ENCODE measurements at regions not wholly inside any gene's neighbourhood (a gene's known extent, or its start where the extent isn't known, plus 50 kb on each side); places are given as distances from the start of the nearest gene placed in this dataset.

DNA sequence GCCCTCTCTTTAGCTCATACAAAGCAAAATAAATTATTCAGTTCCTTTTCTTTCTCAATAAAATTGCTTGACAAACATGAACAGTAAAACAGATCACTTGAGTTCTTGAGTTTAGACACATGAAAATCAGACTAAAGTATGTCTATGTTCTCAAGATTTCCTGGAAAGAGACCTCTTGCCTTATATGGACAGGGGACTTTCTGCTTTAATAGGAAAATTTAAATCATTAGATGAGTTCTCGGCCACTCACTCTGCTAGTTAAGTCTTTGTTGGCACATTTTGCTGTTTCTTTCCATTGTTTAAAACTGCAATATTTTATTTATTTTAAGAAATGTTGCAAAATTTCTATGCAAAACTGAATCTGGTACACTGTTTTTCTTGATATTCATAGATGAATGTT, 207.8 kb downstream of the RND3 start:
- DNase-seq (ENCODE audit: low read depth, low spot score) = no peak
- in situ Hi-C loops (cut with HindIII; ENCODE audit: low pct_unique_long_range_greater_than_20kb, low sequenced_read_pairs) = no loop called here
- no peaks in the 10 kb centered on the region for H3K36me3 ChIP-seq (ENCODE audit: control insufficient read depth, insufficient read depth, low read length)
- intact Hi-C loops (cut with micrococcal nuclease; ENCODE audit: unreplicated experiment) = no loop called here
- CTCF ChIA-PET = no interaction called here
- no peaks in the 10 kb centered on the region for H3K27me3 ChIP-seq (ENCODE audit: control insufficient read depth, insufficient read depth, low read length)
- no peaks in the 10 kb centered on the region for H3K9me3 ChIP-seq (ENCODE audit: control insufficient read depth, insufficient read depth, low read depth, low read length)
- H3K4me1 ChIP-seq (ENCODE audit: control insufficient read depth, insufficient read depth, low read length) = no peaks in the 10 kb centered on the region
- no peak overlapping the region for H3K27ac ChIP-seq (ENCODE audit: low read length)
- TF ChIP-seq, protein P1, sequence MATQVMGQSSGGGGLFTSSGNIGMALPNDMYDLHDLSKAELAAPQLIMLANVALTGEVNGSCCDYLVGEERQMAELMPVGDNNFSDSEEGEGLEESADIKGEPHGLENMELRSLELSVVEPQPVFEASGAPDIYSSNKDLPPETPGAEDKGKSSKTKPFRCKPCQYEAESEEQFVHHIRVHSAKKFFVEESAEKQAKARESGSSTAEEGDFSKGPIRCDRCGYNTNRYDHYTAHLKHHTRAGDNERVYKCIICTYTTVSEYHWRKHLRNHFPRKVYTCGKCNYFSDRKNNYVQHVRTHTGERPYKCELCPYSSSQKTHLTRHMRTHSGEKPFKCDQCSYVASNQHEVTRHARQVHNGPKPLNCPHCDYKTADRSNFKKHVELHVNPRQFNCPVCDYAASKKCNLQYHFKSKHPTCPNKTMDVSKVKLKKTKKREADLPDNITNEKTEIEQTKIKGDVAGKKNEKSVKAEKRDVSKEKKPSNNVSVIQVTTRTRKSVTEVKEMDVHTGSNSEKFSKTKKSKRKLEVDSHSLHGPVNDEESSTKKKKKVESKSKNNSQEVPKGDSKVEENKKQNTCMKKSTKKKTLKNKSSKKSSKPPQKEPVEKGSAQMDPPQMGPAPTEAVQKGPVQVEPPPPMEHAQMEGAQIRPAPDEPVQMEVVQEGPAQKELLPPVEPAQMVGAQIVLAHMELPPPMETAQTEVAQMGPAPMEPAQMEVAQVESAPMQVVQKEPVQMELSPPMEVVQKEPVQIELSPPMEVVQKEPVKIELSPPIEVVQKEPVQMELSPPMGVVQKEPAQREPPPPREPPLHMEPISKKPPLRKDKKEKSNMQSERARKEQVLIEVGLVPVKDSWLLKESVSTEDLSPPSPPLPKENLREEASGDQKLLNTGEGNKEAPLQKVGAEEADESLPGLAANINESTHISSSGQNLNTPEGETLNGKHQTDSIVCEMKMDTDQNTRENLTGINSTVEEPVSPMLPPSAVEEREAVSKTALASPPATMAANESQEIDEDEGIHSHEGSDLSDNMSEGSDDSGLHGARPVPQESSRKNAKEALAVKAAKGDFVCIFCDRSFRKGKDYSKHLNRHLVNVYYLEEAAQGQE (IDR thresholded peaks at IDR 0.05; ENCODE audit: insufficient read depth in 1 of 2, low read depth in 2 of 2, low read length in 1 of 2) = no peak
- TF ChIP-seq TCF7L2 (IDR thresholded peaks at IDR 0.05; ENCODE audit: low read depth, low read length) (no peak), SIN3A (IDR thresholded peaks at IDR 0.05; ENCODE audit: borderline replicate concordance, insufficient read depth, low read depth, low read length) (no peak), POLR2AphosphoS5 (IDR thresholded peaks at IDR 0.05; ENCODE audit: low read depth, low read length) (no peak)
- TF ChIP-seq, protein P2, sequence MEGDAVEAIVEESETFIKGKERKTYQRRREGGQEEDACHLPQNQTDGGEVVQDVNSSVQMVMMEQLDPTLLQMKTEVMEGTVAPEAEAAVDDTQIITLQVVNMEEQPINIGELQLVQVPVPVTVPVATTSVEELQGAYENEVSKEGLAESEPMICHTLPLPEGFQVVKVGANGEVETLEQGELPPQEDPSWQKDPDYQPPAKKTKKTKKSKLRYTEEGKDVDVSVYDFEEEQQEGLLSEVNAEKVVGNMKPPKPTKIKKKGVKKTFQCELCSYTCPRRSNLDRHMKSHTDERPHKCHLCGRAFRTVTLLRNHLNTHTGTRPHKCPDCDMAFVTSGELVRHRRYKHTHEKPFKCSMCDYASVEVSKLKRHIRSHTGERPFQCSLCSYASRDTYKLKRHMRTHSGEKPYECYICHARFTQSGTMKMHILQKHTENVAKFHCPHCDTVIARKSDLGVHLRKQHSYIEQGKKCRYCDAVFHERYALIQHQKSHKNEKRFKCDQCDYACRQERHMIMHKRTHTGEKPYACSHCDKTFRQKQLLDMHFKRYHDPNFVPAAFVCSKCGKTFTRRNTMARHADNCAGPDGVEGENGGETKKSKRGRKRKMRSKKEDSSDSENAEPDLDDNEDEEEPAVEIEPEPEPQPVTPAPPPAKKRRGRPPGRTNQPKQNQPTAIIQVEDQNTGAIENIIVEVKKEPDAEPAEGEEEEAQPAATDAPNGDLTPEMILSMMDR (IDR thresholded peaks at IDR 0.05) = no peak
- no peak for ATAC-seq
- BruUV-seq (replicated peaks) = no TSS peak
- POLR2A ChIA-PET = no interaction called here
- H3K4me3 ChIP-seq (ENCODE audit: low read depth in 2 of 2, low read length in 2 of 2) = no peak overlapping the region

DNA sequence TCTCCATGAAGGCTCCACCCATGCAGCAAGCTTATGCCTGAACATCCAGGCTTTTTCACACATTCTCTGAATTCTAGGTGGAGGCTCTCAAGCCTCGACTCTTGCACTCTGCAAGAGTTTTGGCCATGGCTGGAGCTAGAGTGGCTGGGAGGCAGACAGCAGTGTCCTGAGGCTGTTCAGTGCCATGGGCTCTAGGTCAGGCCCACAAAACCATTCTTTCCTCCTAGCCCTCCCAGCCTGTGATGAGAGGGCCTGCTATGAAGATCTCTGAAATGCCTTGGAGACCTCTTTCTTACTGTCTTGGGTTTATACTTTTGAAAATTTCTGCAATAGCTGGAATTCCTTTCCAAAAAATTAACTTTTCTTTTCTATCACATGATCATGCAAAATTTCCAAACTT, 210.7 kb downstream of the RND3 start:
- DNase-seq (ENCODE audit: low read depth, low spot score) (no peak), ATAC-seq (no peak)
- no peak overlapping the region for H3K4me3 ChIP-seq (ENCODE audit: low read depth in 2 of 2, low read length in 2 of 2)
- no peaks in the 10 kb centered on the region for H3K27me3 ChIP-seq (ENCODE audit: control insufficient read depth, insufficient read depth, low read length)
- BruUV-seq (replicated peaks) = no TSS peak
- intact Hi-C loops (cut with micrococcal nuclease; ENCODE audit: unreplicated experiment) = no loop called here
- ChIA-PET POLR2A (no interaction called here), CTCF (no interaction called here)
- no peak overlapping the region for H3K27ac ChIP-seq (ENCODE audit: low read length)
- H3K4me1 ChIP-seq (ENCODE audit: control insufficient read depth, insufficient read depth, low read length) = peaks cover 3% of the 10 kb centered on the region; the same call in 1 of the 2 replicates
- TF ChIP-seq TCF7L2 (IDR thresholded peaks at IDR 0.05; ENCODE audit: low read depth, low read length) (no peak), POLR2AphosphoS5 (IDR thresholded peaks at IDR 0.05; ENCODE audit: low read depth, low read length) (no peak), SIN3A (IDR thresholded peaks at IDR 0.05; ENCODE audit: borderline replicate concordance, insufficient read depth, low read depth, low read length) (no peak)
- TF ChIP-seq, protein P2 (IDR thresholded peaks at IDR 0.05) = no peak
- TF ChIP-seq, protein P1 (IDR thresholded peaks at IDR 0.05; ENCODE audit: insufficient read depth in 1 of 2, low read depth in 2 of 2, low read length in 1 of 2) = no peak
- no peaks in the 10 kb centered on the region for H3K36me3 ChIP-seq (ENCODE audit: control insufficient read depth, insufficient read depth, low read length)
- in situ Hi-C loops (cut with HindIII; ENCODE audit: low pct_unique_long_range_greater_than_20kb, low sequenced_read_pairs) = no loop called here
- H3K9me3 ChIP-seq (ENCODE audit: control insufficient read depth, insufficient read depth, low read depth, low read length) = no peaks in the 10 kb centered on the region
